HL-60 (cell line): ENCODE measurements at regions not wholly inside any gene's neighbourhood (a gene's known extent, or its start where the extent isn't known, plus 50 kb on each side); places are given as distances from the start of the nearest gene placed in this dataset.

Experiments
- DNase-seq, 2 experiments: peaks; one replicate each; pipeline ENCODE4 v3.0.0-alpha.2; 2010 to 2020; ENCODE audit warnings: low read depth in 1 of 2, low spot score in 1 of 2
- H3K27ac ChIP-seq: fragments of 250-450 bp; sonication (Bioruptor Pico); replicated peaks from 2 replicates; pipeline ENCODE4 v1.5.1; 2020; ENCODE audit warnings: mild to moderate bottlenecking, moderate library complexity
- H3K27me3 ChIP-seq: fragments of 250-450 bp; sonication (Bioruptor Pico); 2 replicates; pipeline ENCODE4 v1.5.1; 2021; ENCODE audit warnings: mild to moderate bottlenecking, moderate library complexity; ENCODE audit not compliant: insufficient read depth, poor library complexity, severe bottlenecking
- H3K4me3 ChIP-seq: replicated peaks from 2 replicates; pipeline ENCODE4 v1.5.1; 2011; ENCODE audit warnings: mild to moderate bottlenecking, control low read depth, low read length; ENCODE audit not compliant: insufficient read depth
- CTCF ChIP-seq: IDR thresholded peaks from one replicate; pipeline ENCODE4 v1.5.1; 2011; ENCODE audit warnings: low read length, control low read depth, inconsistent platforms; ENCODE audit not compliant: insufficient read depth
- GABPA ChIP-seq: IDR thresholded peaks from 2 replicates; pipeline ENCODE4 v1.6.1; 2012; ENCODE audit warnings: low read depth
- POLR2AphosphoS5 ChIP-seq: IDR thresholded peaks from 2 replicates; pipeline ENCODE4 v1.6.1; 2012; ENCODE audit warnings: low read depth
- REST ChIP-seq: IDR thresholded peaks from 2 replicates; pipeline ENCODE4 v1.6.1; 2012; ENCODE audit warnings: low read depth; ENCODE audit not compliant: insufficient replicate concordance
- SPI1 ChIP-seq: IDR thresholded peaks from 2 replicates; pipeline ENCODE4 v1.6.1; 2012; ENCODE audit warnings: low read depth, mild to moderate bottlenecking, borderline replicate concordance

GRCh38 chr3:31341130-31341529 is 191.6 kb upstream of the STT3B start:
- no peak overlapping the region for H3K4me3 ChIP-seq
- DNase-seq, result no peak

GRCh38 chr3:31343075-31343474 is 189.7 kb upstream of the STT3B start:
- H3K4me3 ChIP-seq, result no peak overlapping the region
- DNase-seq, result no peak
- H3K27ac ChIP-seq, result no peak overlapping the region
- no peaks in the 10 kb centered on the region for H3K27me3 ChIP-seq
- no peak for TF ChIP-seq GABPA
- TF ChIP-seq SPI1, result no peak
- no peak for TF ChIP-seq CTCF
- no peak for TF ChIP-seq REST
- TF ChIP-seq POLR2AphosphoS5, result no peak

More at GRCh38 chr3:31341130-31341529, 191.6 kb upstream of the STT3B start:
- Histone ChIP-seq H3K27me3 (no peaks in the 10 kb centered on the region), H3K27ac (no peak overlapping the region)
- TF ChIP-seq POLR2AphosphoS5 (no peak), GABPA (no peak), CTCF (no peak), REST (no peak)

GRCh38 chr3:31345581-31345980 is 187.1 kb upstream of the STT3B start:
- no peak for TF ChIP-seq CTCF
- TF ChIP-seq GABPA, result no peak
- TF ChIP-seq POLR2AphosphoS5, result no peak
- TF ChIP-seq SPI1, result no peak
- TF ChIP-seq REST, result no peak
- Histone ChIP-seq H3K27ac (no peak overlapping the region), H3K27me3 (no peaks in the 10 kb centered on the region), H3K4me3 (no peak overlapping the region)
- DNase-seq, result no peak
